NOMO-1 treated with dmso at 0.1 percent for 144 hours (cell line): ENCODE measurements at regions not wholly inside any gene's neighbourhood (a gene's known extent, or its start where the extent isn't known, plus 50 kb on each side); places are given as distances from the start of the nearest gene placed in this dataset.
"Not testable (repeated sequence)": the region's sequence is repeated elsewhere in the genome, so short reads cannot be mapped to it uniquely, and the experiment has no call there.

Source experiments
- DNase-seq: peaks from one replicate; lab custom pipeline; 2025; ENCODE audit not compliant: unreplicated experiment; lab: John Stamatoyannopoulos, UW

DNA sequence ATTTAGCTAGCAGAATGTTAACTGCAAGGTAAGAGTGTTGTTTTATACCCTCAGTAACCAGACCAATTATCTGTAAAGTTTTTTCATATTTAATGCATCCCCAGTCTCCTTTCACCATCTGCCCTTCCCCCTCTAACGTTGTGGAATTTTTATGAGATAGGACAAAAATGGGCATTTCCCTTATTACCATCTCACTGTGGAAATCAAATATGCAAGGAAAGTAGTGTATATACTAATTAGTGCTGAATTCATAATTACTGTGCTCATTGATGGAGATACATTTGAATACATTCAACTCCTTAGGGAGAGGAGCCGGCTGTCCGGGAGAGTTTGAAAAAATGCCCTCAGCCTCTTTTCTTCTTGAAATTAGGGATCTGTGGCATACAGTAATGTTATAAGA lies 423.4 kb upstream of the MGMT start:
- DNase-seq, result no peak

DNA sequence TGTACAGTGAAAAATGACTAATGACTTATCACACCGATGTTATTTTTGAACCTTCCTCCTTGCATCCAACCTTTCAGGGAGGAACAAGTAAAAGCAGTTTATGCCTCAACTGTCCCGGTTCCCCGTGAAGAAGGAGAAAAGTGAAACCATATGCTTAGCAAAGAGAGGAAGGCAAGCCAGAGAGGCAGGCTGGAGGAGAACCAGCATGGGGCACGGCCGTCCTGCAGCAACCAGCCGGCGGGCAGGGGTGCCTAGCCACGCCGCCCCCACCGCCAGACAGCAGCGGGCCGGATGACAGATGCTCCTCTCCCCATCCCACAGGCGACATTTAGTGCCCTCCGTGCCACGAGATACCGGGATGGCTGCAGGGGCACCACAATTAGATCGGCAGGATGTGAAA lies 421.4 kb upstream of the MGMT start:
- DNase-seq, result no peak

DNA sequence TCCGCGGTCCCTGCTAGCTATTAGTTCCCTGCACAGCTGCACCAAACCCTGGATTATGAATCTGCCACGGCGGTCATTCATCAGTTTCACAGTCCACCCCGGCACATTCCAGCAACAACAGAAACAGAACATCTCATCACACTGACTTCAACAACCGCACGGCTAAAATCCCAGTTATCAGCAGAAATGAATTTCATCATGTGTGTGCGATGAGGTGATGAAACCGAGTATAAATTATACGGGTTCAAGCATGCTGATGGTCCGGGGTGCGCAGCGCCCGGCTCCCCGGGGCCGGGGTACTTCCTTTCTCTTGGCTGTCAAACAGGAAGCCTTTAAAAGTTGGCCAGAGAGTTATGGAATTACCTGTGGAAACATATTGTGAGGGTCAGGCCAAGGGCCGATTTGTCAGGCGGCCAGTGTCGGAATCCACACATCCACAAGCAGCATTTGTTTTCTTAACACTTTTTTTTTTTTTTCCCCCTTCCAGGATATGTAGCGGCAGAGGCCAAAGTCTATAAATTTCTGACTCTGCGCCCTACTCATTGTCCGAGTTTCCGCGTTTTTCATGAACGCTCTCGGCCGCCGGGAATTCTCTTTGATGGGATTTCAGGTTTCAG lies 420.9 kb upstream of the MGMT start:
- DNase-seq, result no peak

DNA sequence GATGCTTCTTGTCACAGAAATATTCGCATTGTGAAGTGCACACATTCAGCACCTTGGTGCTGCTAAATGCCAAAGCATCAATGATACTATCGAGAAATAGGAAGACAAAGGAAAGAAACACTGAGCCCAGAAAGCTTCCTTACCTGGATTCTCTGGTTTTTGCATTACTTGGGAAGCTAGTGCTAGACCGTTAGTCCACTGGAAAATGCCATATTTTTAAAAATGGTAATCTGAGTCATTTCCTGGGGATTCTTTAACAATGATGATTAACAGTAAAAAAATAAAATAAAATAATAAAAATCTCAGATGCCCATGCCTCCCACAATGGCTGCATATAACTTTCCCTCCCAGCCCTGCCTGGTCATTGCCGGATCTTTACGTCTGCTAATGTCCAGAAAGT lies 420.1 kb upstream of the MGMT start:
- DNase-seq, result no peak

DNA sequence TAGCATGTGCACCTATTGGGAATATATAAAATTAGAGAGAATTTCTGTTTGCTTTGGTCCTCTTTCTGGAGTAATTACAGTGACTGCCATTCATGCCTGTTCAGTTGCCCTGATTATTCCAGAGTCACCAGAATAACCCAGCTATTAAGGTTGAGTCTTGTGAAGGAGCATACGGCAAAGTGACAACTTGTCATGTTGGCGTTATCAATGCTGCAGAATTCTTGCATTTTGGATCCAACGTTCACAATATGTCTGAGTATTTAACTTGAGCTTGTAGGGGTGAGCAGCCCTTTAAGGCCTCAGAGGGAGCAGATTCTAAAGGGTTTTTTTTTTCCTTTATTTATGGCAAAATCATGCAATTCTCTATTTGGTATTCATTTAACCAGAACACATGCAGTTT lies 419.4 kb upstream of the MGMT start:
- no peak for DNase-seq

DNA sequence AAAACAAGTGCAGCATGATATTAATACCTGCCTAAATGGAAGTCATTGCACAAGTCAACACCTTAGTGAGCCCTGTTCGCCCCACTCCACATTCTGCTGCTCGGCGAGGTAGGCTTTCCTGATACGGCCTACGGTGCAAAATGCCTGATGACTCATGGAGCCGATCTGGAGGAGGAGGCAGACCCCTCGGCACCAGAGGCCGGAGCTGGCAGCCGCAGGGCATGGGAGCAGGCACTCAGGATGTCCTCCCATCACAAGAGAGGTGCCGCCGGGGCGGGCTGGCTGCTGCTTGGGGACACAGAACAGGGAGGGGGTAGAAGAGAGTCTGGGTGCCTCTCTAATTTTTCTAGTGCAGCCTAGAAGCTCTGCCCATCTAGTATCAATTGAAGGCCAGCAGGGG lies 418.5 kb upstream of the MGMT start:
- no peak for DNase-seq

DNA sequence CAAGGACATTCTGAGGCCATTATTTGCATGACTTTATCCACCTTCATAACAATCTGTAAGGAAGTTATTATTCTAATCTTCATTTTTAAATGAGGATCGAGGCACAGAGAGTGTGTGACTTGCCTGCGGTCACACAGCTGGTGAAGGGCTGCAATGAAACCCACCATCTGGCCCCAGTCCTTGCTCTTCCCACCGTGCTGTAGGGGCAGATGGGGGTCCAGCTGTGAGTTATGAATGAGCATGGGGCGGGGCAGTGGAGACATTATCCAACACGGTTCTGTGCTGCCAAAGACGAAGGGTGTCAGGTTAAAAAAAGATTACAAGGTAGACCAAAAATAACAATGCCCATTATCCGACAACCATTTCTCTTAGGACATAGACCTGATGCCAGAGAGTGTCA lies 417.5 kb upstream of the MGMT start:
- DNase-seq, result no peak

DNA sequence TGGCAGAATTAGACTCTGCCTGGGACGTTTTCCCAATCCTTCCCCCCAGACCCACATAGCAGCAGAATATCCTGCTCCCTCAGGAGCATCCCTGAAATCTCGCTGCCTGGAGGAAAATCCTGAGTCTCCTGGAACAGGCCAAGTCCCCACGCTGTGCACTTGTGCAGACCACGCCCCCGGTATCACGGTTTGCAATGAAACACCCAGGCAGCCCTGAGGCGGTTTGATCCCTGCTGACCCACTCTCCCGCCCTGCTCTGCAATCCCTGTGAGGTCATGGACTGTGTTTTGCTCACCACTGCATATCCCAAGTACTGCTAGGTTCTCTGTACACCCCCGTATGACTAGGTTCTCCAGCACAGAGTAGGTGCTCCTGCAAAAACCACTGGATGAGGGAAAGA lies 411.8 kb upstream of the MGMT start:
- no peak for DNase-seq

DNA sequence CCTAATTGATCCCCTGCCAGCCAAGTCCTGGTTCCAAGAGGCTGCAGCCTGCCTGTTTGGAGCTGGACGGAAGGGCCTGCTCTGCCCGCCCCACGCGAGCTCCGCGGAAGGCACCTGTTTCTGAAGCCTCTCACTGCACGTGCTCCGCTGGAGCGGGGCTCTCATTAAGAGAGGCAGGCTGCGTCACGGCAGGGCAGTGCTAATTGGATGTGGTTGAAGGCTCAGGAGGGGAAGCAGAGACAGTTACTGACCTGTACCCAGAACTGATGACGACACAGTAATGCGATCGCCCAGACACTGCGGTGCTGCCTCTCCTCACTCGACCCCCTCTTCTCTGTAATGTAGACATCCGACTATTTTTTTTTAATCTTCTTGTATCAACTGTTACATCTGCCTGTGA lies 411.1 kb upstream of the MGMT start:
- DNase-seq, result no peak

DNA sequence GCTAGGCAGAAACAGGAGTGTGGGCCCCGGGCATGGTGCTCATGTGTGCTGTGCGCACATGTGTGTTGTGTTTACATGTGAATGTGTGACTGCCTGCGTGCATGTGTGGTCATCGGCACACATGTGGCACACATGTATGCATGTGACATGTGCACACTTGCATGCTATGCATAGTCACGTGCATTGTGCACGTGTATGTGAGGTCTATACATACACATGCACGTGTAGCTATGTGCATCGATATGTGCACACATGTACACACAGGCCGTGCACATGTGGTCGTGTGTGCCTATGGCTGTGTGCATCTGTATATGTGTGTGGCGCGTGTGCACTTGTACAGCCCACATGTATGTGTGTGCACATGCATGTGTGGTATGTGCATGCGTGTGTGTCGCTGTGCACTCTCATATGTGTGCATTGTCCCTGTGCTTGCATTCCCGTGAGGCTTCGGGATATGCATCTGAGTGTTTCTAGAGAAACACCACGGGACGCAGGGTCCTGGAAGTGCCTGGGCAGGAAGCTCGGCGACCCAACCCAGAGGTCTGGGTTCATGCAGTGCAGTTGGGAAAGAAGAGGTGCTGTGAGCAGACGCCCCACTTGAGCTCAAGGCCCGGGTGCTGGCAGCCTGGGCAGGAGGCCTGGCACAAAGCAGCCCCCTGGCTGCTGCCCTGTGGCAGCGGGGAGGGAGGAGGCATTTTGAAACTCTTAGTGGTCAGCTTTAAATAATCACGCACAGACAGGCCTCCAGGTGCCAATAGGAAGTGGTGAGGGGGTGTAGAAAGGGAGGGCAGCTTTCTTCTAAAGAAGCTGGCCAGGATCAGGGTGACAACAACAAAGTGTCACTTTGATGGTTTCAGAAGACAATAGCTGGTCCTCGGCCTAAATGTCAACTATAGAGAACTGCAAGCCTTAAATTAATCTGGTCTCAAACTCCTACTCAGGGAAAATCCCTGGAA lies 410.0 kb upstream of the MGMT start:
- no peak for DNase-seq

DNA sequence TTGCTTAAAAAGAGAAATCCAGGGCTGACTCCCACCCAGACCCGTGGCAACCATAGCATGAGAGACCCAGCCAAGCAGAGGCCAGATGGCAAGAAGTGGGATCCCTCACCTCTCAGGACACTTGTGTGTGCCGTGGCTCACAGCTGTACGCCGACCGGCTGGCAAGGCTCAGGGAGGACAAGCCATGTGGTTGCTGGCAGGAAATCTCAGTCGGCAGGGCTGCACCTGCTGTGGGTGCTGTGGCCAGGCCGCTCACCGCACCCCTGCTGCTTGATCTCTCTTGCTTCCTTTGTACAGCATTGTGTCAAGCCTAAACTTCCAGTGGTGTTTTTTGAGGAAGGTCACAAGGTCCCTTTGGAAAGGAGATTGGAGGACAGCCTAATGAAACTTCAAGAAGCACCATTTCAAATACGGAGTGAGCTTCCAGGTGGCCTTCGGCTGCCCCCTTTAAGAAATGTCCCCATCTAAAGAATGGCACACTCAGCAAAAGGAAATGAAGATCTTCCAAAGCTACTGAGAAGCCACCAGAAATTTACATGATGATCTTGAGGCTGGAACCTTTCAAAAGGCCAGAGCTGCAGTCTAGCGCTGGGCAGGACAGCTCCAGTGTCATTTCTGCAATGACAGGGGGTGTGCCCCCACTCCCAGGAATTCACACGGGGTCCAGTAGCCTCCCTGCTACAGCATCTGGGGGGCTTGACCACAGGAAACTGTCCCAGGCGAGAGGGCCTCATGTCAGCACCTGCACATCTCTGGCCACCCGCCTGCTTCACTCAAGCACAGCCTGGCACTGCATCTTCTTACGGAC lies 409.0 kb upstream of the MGMT start:
- DNase-seq, result no peak

DNA sequence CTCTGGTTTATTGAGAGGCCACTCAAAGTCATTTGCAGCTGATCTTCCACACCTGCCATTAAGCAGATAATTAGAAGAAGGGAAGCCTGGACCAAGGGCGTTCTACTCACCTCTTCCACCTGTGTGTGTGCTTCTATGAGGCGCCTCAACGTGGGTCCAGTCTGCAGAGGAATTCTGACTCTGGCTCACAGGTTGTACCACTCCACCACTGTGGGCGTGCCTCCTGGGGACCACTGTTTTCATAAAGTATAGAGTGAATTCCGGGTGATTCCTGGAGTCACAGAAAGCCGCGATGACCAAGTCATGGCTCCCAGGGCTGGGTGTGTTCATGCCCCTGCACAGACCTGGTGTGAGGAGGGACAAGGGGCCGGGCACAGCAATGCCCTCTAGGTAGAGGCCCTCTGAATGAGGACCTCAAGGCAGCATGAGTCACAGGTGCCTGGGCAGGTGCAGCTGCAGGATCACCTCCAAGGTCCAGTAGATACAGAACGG lies 408.3 kb upstream of the MGMT start:
- DNase-seq, result no peak

DNA sequence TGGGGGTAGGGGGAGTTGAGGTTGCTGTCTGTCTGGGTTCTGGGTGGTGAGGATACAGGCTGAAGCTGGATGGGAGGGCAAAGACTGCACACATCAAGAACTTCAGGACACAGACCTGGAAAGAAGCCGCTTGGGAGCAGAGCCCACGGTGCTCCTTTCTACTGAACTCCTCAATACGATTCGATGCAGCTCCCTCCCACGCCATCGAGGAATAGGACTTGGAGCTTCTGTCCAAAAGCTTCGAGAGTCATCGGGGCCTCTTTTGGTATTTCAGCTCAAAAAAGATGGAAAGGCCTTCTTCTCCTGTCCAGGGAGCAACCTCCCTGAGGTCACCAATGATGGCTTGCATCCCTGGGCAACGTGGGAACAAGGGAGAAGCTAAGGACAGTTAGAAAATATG lies 407.1 kb upstream of the MGMT start:
- no peak for DNase-seq

DNA sequence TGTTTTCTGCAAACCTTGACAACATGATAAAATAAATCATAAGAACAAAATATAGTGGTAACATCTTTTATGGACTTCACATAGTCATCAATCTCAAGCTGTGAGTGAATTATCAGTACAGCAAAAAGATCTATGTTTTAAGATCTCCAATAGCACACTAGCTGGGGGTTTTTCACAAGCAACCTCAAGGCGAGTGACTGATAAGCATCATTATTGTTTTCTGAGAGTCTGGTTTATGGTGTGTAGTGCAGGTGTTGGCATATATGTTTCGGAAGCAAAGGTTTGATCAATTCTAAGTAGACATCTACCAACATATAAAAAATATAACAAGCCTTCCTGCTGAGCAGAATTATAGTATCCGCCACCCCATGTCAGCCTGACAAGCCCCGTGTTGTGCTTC lies 403.8 kb upstream of the MGMT start:
- no peak for DNase-seq

DNA sequence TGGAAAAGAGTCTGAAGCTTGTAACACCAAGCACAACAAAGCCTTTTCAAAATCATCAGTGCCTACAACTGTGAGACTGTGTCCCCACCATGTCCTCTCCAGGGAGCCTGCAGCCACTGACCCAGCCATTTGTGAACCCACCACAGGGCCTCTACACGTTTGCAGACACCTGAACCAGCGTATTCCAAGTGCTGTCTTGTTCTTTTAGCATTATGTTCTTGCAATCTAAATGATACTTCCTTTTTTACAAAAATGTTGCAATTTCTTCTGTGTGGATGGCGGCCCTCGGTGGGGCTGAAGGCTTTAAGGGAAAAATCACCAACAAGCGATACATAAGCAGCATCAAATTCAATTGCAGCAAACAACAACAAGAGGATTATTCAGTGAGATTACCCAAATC lies 403.2 kb upstream of the MGMT start:
- no peak for DNase-seq

DNA sequence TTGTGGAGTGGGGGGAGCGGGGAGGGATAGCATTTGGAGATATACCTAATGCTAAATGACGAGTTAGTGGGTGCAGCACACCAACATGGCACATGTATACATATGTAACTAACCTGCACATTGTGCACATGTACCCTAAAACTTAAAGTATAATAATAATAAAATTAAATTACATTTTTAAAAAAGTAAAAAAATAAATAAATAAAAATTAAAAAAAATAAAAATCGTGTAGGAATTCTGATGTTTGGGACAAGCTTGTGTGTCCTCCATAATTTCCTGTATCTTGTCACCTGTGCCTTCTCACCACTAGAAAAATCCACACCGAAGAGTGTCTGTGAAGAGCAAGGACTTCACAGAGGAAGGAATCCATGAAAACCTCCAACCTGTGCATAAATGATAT lies 400.5 kb upstream of the MGMT start:
- not testable (repeated sequence) for DNase-seq

DNA sequence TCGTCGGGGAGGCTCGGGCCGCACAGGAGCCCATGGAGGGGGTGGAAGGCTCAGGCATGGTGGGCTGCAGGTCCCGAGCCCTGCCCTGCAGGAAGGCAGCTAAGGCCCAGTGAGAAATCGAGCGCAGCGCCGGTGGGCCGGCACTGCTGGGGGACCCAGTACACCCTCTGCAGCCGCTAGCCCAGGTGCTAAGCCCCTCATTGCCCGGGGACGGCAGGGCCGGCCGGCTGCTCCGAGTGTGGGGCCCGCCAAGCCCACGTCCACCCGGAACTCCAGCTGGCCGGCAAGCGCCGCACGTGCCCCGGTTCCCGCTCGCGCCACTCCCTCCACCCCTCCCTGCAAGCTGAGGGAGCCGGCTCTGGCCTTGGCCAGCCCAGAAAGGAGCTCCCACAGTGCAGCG lies 395.6 kb upstream of the MGMT start:
- DNase-seq, result not testable (repeated sequence)

DNA sequence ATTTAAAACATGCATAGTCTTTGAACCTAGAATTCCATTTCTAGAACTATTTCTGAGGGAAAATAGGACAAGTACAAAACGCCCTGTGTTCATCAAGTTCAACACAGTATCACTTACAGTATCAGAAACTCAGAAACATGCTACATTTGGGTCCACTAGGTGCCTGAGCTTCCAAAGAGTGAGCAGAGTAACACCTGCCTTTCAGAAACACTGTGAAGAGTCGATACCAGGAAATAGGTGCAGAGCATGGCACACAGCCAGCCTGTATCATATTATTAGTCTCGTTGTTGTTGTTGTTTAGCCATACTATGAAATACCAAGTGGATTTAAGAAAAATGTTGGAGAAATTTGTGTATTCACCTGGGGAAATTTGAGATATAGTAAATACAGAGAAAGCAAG lies 392.1 kb upstream of the MGMT start:
- DNase-seq, result no peak

DNA sequence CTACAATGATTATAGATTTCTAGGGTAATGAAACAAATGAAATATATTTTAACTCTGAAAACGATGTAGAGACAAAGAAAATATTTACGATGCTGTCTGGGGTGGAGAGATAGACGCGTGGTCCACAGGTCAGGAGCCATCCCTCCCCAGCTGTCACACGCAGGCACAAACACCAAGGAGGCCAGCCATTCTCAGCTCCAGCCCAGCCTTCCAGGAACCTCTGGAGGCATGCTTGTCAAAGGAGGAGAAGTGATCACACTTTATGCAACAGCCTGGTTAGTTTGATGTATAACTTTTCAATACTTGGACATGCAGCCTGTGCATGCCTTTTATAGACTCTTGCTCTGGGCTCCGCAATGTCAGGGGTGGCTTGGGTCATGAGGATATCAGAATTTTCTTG lies 391.5 kb upstream of the MGMT start:
- no peak for DNase-seq

DNA sequence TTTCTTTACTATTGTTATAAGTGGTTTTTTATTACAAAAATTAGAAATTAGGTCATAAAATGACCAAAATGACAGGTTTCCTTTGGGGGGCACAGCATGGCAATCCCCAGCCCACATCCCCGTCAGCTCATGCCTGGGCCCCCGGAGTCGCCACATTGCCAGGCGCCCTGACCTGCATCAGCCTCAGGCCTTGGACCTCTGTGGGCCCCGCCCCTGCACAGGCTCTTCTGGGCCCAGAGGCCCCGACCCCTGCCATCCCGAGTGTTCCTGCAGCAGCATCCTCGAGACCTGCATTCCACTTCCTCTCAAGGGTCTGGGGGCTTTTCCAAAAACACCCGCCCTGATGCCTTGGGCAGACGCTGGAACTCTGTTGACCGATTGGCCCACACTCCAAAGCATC lies 391.1 kb upstream of the MGMT start:
- DNase-seq, result no peak

DNA sequence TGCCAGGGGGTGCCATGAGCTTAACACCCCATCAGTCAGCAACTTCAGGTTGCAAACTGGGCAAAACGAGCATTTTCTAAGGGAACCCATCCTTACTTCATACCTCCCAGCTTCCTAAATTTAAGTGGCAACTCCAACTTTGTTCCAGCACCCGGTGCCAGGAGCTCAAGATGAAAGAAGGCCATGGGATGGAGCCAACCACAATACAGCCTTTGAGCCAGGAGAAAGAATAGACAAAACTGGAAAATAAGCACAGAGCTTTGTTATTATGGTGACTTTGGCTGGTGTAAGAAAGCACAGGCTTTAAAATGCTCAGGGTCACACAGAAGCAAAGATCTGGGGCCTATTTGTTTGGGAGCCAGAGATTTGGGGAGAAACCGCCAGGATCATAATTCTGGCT lies 388.7 kb upstream of the MGMT start:
- DNase-seq, result no peak

DNA sequence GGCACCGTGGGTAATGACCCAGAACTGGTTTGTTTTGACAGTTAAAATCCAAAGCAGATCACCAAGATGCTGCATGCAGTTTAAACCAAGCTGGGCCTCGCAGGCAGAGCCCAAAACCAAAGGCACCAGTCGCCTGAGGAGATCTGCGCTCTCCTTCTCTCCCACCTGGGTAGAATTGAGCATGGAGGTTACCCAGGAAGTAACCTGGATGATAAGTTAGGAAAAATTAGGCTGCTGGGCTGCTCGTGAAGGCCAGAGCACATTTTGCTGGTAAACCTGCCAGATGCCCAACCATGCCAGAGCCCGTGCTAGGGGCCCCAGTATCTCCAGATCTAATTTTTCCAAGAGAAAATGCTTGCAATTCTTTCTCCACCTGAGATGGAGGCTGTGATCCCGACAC lies 388.3 kb upstream of the MGMT start:
- no peak for DNase-seq
